HCT116 (cell line): ENCODE measurements at regions not wholly inside any gene's neighbourhood (a gene's known extent, or its start where the extent isn't known, plus 50 kb on each side); places are given as distances from the start of the nearest gene placed in this dataset.

ENCODE experiments used
- ATAC-seq: fragments of 200-7000 bp; cut with Tn5 transposase; 2 replicates; pipeline ENCODE4 v1.9.1; 2020; ENCODE audit warnings: mild to moderate bottlenecking, moderate library complexity
- BruUV-seq: library from RNA; stranded (reverse); fragments of 400-500 nt; replicated peaks from 2 replicates; lab custom pipeline; 2021; lab: Mats Ljungman, UMichigan
- CTCF ChIA-PET: fragments of 300-600 bp; sonication (Branson Sonifier 250); formaldehyde crosslinking; loops from one replicate; lab custom pipeline; 2021; ENCODE audit warnings: antibody characterized with exemption; lab: Charles Lee
- POLR2A ChIA-PET: fragments of 300-600, 350-600 bp; sonication (Branson Sonifier 250); formaldehyde crosslinking; loops from one replicate; lab custom pipeline; 2021; ENCODE audit warnings: antibody characterized with exemption; lab: Charles Lee
- RAD21 ChIA-PET, 2 experiments: fragments of 300-600 bp; sonication (Branson Sonifier 250); formaldehyde crosslinking; loops; one replicate each; lab custom pipeline; 2023; ENCODE audit warnings: low total read pairs in 2 of 2; ENCODE audit not compliant: uncharacterized antibody in 2 of 2, unreplicated experiment in 2 of 2, low non-redundant PET in 1 of 2; lab: Charles Lee
- DNase-seq: peaks from one replicate; pipeline ENCODE4 v3.0.0-alpha.2; 2010; ENCODE audit warnings: low read depth, low spot score
- H2AFZ ChIP-seq: fragments of 200-600 bp; shearing (Covaris generic), sonication (generic); 2 replicates; pipeline ENCODE4 v1.6.1; 2017; ENCODE audit warnings: low read depth, mixed run types, mixed read lengths, antibody characterized with exemption, low read length; ENCODE audit not compliant: poor library complexity, severe bottlenecking
- H3K27ac ChIP-seq: 2 replicates; pipeline ENCODE4 v1.5.1; 2012; ENCODE audit warnings: low read depth, low read length
- H3K27me3 ChIP-seq: fragments of 200-600 bp; sonication (generic); 2 replicates; pipeline ENCODE4 v1.6.1; 2016; ENCODE audit warnings: mixed run types, low read length, mixed read lengths; ENCODE audit not compliant: insufficient read depth
- H3K36me3 ChIP-seq, 2 experiments: fragments of 200-500 bp in 1 of 2; fragments of 200-600 bp in 1 of 2; sonication (Bioruptor generic) in 1 of 2; sonication (generic) in 1 of 2; 2 replicates each; pipeline versions ENCODE4 v1.5.1 to v1.6.1; 2014 to 2016; ENCODE audit warnings: low read length in 2 of 2, inconsistent platforms in 1 of 2, mixed read lengths in 1 of 2, mixed run types in 1 of 2; ENCODE audit not compliant: insufficient read depth in 2 of 2, control insufficient read depth in 1 of 2
- H3K4me1 ChIP-seq, 2 experiments: fragments of 200-600 bp in 1 of 2; sonication (generic) in 1 of 2; 2 replicates each; pipeline versions ENCODE4 v1.5.1 to v1.6.1; 2012 to 2017; ENCODE audit warnings: low read length in 2 of 2, inconsistent platforms in 1 of 2, mild to moderate bottlenecking in 1 of 2, mixed read lengths in 1 of 2, mixed run types in 1 of 2, moderate library complexity in 1 of 2; ENCODE audit not compliant: insufficient read depth in 2 of 2, control insufficient read depth in 1 of 2
- H3K4me2 ChIP-seq: fragments of 200-600 bp; sonication (generic); 2 replicates; pipeline ENCODE4 v1.6.1; 2017; ENCODE audit warnings: mixed run types, low read length, mixed read lengths
- H3K4me3 ChIP-seq, 2 experiments: fragments of 200-600 bp in 1 of 2; sonication (generic) in 1 of 2; replicated peaks in 1 of 2; 2 replicates each; pipeline ENCODE4 v1.5.1; 2011 to 2016; ENCODE audit warnings: low read length in 2 of 2, control low read depth in 1 of 2, low read depth in 1 of 2, mild to moderate bottlenecking in 1 of 2, mixed read lengths in 1 of 2, mixed run types in 1 of 2
- H3K79me2 ChIP-seq: fragments of 200-600 bp; sonication (generic); 2 replicates; pipeline ENCODE4 v1.6.1; 2017; ENCODE audit warnings: mild to moderate bottlenecking, mixed run types, low read length, moderate library complexity, mixed read lengths; ENCODE audit not compliant: insufficient read depth
- H3K9ac ChIP-seq: fragments of 200-600 bp; sonication (generic); 2 replicates; pipeline ENCODE4 v1.6.1; 2016; ENCODE audit warnings: low read length, mixed read lengths
- H3K9me2 ChIP-seq: fragments of 200-600 bp; sonication (generic), shearing (Covaris generic); 2 replicates; pipeline ENCODE4 v1.6.1; 2017; ENCODE audit warnings: mixed run types, mild to moderate bottlenecking, moderate library complexity; ENCODE audit not compliant: insufficient read depth
- H3K9me3 ChIP-seq, 2 experiments: fragments of 200-500 bp in 1 of 2; fragments of 200-600 bp in 1 of 2; sonication (Bioruptor generic) in 1 of 2; sonication (generic) in 1 of 2; 2 replicates each; pipeline ENCODE4 v1.6.1; 2014 to 2017; ENCODE audit warnings: low read length in 2 of 2, mixed read lengths in 2 of 2, inconsistent platforms in 1 of 2, low read depth in 1 of 2, mild to moderate bottlenecking in 1 of 2, mixed run types in 1 of 2, moderate library complexity in 1 of 2; ENCODE audit not compliant: control insufficient read depth in 1 of 2, insufficient read depth in 1 of 2
- H4K20me1 ChIP-seq: fragments of 200-600 bp; sonication (generic), shearing (Covaris generic); 2 replicates; pipeline ENCODE4 v1.6.1; 2017; ENCODE audit warnings: mixed run types, mild to moderate bottlenecking, moderate library complexity; ENCODE audit not compliant: insufficient read depth
- CBX3 ChIP-seq: IDR thresholded peaks from 2 replicates; pipeline ENCODE4 v1.6.1; 2012; ENCODE audit warnings: low read depth
- CTCF ChIP-seq, 3 experiments: fragments of 200-600 bp in 1 of 3; sonication (generic) in 1 of 3; IDR thresholded peaks in 2 of 3; conservative IDR thresholded peaks in 1 of 3; 2 replicates each; pipeline ENCODE4 v1.5.1; 2012 to 2017; ENCODE audit warnings: low read depth in 2 of 3, low read length in 2 of 3, antibody characterized with exemption in 1 of 3, borderline replicate concordance in 1 of 3, control low read depth in 1 of 3, mild to moderate bottlenecking in 1 of 3, mixed read lengths in 1 of 3, mixed run types in 1 of 3, moderate library complexity in 1 of 3; ENCODE audit not compliant: insufficient read depth in 1 of 3
- EGR1 ChIP-seq: IDR thresholded peaks from 2 replicates; pipeline ENCODE4 v1.6.1; 2012; ENCODE audit warnings: low read depth
- JUND ChIP-seq: IDR thresholded peaks from 2 replicates; pipeline ENCODE4 v1.6.1; 2012
- REST ChIP-seq: IDR thresholded peaks from 2 replicates; pipeline ENCODE4 v1.6.1; 2012; ENCODE audit warnings: low read depth
- SIN3A ChIP-seq: IDR thresholded peaks from 2 replicates; pipeline ENCODE4 v1.6.1; 2012; ENCODE audit warnings: low read depth
- TCF7L2 ChIP-seq: IDR thresholded peaks from 2 replicates; pipeline ENCODE4 v1.7.0; 2011; ENCODE audit warnings: borderline replicate concordance, inconsistent platforms; ENCODE audit not compliant: insufficient read depth, insufficient read length; ENCODE audit errors: extremely low read depth
- ZNF274 ChIP-seq: fragments of 200-500 bp; sonication (Bioruptor generic); IDR thresholded peaks from 2 replicates; pipeline ENCODE4 v1.6.1; 2014; ENCODE audit warnings: mild to moderate bottlenecking, low read depth, low read length, inconsistent platforms
- intact Hi-C: fragments of 100-400 bp; cut with micrococcal nuclease; formaldehyde crosslinking; loops from 2 replicates; pipeline ENCODE4 v1.10.0; 2022

DNA sequence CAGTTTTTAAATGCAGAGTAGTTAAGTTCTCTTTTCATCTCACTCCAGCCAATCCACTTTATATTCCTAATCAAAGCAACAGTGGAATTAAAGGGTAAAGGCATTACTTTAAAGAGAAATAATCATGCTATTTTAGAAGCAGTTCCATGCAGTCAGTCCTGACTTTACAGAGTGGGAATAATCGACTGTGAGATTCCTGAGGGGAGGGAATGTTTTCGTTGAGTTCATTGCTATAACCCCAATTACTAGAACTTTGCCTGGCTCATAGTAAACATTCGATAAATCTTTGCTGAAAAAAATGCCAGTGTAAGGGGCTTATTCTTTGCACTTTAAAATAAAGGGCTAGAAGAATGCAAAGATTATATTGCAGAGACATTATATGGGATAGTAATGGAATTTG lies 127.2 kb upstream of the ASTN2 start:
- ATAC-seq (no peak), DNase-seq (no peak)
- H3K4me3 ChIP-seq: no peak overlapping the region
- no peak overlapping the region for H3K27ac ChIP-seq
- no peaks in the 10 kb centered on the region for H4K20me1 ChIP-seq
- no peak overlapping the region for H3K9ac ChIP-seq
- H3K4me1 ChIP-seq: no peaks in the 10 kb centered on the region
- POLR2A ChIA-PET: no interaction called here
- RAD21 ChIA-PET: no interaction called here
- no TSS peak for BruUV-seq
- TF ChIP-seq SIN3A: no peak
- no peak for TF ChIP-seq CTCF (IDR thresholded peaks at IDR 0.05 in 2 of 3, conservative IDR thresholded peaks at IDR 0.05 in 1 of 3; ENCODE audit: borderline replicate concordance in 1 of 3, insufficient read depth in 1 of 3, low read depth in 2 of 3, low read length in 2 of 3)
- TF ChIP-seq EGR1: no peak
- no peak for TF ChIP-seq TCF7L2
- TF ChIP-seq REST: no peak
- TF ChIP-seq JUND: no peak
- TF ChIP-seq ZNF274: no peak
- TF ChIP-seq CBX3: no peak
- TF ChIP-seq, all 23 proteins: peak for 0
- no peak overlapping the region for H3K4me2 ChIP-seq
- H3K9me3 ChIP-seq: peaks cover 0 to 10% of the 10 kb centered on the region in 2 experiments; a peak in 2 of 4 replicates
- intact Hi-C loops: no loop called here
- H3K79me2 ChIP-seq: no peaks in the 10 kb centered on the region
- no peaks in the 10 kb centered on the region for H3K27me3 ChIP-seq
- H3K9me2 ChIP-seq: no peaks in the 10 kb centered on the region
- H2AFZ ChIP-seq: no peak overlapping the region
- no peaks in the 10 kb centered on the region for H3K36me3 ChIP-seq
- CTCF ChIA-PET: no interaction called here
